H1 (cell line): ENCODE measurements at regions not wholly inside any gene's neighbourhood (a gene's known extent, or its start where the extent isn't known, plus 50 kb on each side); places are given as distances from the start of the nearest gene placed in this dataset.

Source experiments
- CTCF ChIA-PET: fragments of 300-600 bp; sonication (Branson Sonifier 250); formaldehyde crosslinking; loops from one replicate; lab custom pipeline; 2021; ENCODE audit not compliant: partially characterized antibody; lab: Charles Lee
- POLR2A ChIA-PET: fragments of 300-600 bp; sonication (Branson Sonifier 250); formaldehyde crosslinking; loops from one replicate; lab custom pipeline; 2021; ENCODE audit warnings: inconsistent platforms; ENCODE audit not compliant: partially characterized antibody; lab: Charles Lee
- DNase-seq, 2 experiments: peaks; one replicate each; pipeline versions ENCODE4 v3.0.0 to v3.0.0-alpha.2; 2010 to 2022; ENCODE audit warnings: low spot score in 2 of 2, low read depth in 1 of 2, mixed read lengths in 1 of 2
- FAIRE-seq: peaks from 2 replicates; lab custom pipeline; 2011; peaks lifted over from hg19 to GRCh38; lab: Jason Lieb, UNC
- H2AFZ ChIP-seq: 2 replicates; pipeline ENCODE4 v1.8.1; 2012; ENCODE audit warnings: low read length, inconsistent platforms
- H2AK5ac ChIP-seq: 2 replicates; pipeline ENCODE4 v1.6.1; 2013; ENCODE audit warnings: low read depth, low read length
- H2BK120ac ChIP-seq: replicated peaks from 2 replicates; pipeline ENCODE3; 2013; ENCODE audit warnings: low read depth, low read length, inconsistent platforms
- H2BK12ac ChIP-seq: 2 replicates; pipeline ENCODE4 v1.6.1; 2013; ENCODE audit warnings: low read depth, low read length
- H2BK15ac ChIP-seq: 2 replicates; pipeline ENCODE4 v1.6.1; 2013; ENCODE audit warnings: low read length
- H2BK20ac ChIP-seq: 2 replicates; pipeline ENCODE4 v1.6.1; 2013; ENCODE audit warnings: low read length
- H2BK5ac ChIP-seq: 2 replicates; pipeline ENCODE4 v1.6.1; 2013; ENCODE audit warnings: low read depth, low read length
- H3K14ac ChIP-seq: 2 replicates; pipeline ENCODE4 v1.6.1; 2013; ENCODE audit warnings: inconsistent platforms; ENCODE audit not compliant: insufficient read length
- H3K18ac ChIP-seq: 2 replicates; pipeline ENCODE4 v1.6.1; 2013; ENCODE audit warnings: low read length; ENCODE audit errors: extremely low read depth
- H3K23ac ChIP-seq: 2 replicates; pipeline ENCODE4 v1.6.1; 2013; ENCODE audit warnings: inconsistent platforms; ENCODE audit not compliant: insufficient read length
- H3K23me2 ChIP-seq: 2 replicates; pipeline ENCODE4 v1.6.1; 2013; ENCODE audit warnings: low read depth, low read length
- H3K27ac ChIP-seq: 2 replicates; pipeline ENCODE4 v1.6.1; 2011; ENCODE audit warnings: low read depth, low read length, inconsistent platforms
- H3K27me3 ChIP-seq, 4 experiments: replicated peaks in 1 of 4; 1 replicate in 1 of 4; 2 replicates in 3 of 4; pipeline versions ENCODE4 v1.6.1 to v1.8.1; 2011 to 2013; ENCODE audit warnings: low read length in 3 of 4, mild to moderate bottlenecking in 3 of 4, inconsistent platforms in 2 of 4, mixed read lengths in 2 of 4, moderate library complexity in 1 of 4; ENCODE audit not compliant: control insufficient read depth in 3 of 4, insufficient read depth in 3 of 4; ENCODE audit errors: extremely low read depth in 1 of 4
- H3K36me3 ChIP-seq, 4 experiments: 2 replicates each; pipeline versions ENCODE4 v1.6.1 to v1.8.1; 2011 to 2013; ENCODE audit warnings: mild to moderate bottlenecking in 4 of 4, low read length in 3 of 4, moderate library complexity in 2 of 4, control low read depth in 1 of 4, inconsistent platforms in 1 of 4; ENCODE audit not compliant: insufficient read depth in 4 of 4, control insufficient read depth in 2 of 4
- H3K4ac ChIP-seq: replicated peaks from 2 replicates; pipeline ENCODE3; 2013; ENCODE audit warnings: low read length, low read depth, mixed read lengths, inconsistent platforms; ENCODE audit not compliant: insufficient read length
- H3K4me1 ChIP-seq, 4 experiments: replicated peaks in 1 of 4; 1 replicate in 1 of 4; 2 replicates in 3 of 4; pipeline versions ENCODE4 v1.6.1 to v1.8.1; 2011 to 2013; ENCODE audit warnings: low read length in 3 of 4, inconsistent platforms in 2 of 4, mixed read lengths in 1 of 4; ENCODE audit not compliant: insufficient read depth in 4 of 4, control insufficient read depth in 3 of 4
- H3K4me2 ChIP-seq, 2 experiments: 2 replicates each; pipeline versions ENCODE4 v1.6.1 to v1.8.1; 2011 to 2013; ENCODE audit warnings: low read depth in 2 of 2, low read length in 2 of 2, control low read depth in 1 of 2, inconsistent platforms in 1 of 2, mild to moderate bottlenecking in 1 of 2; ENCODE audit not compliant: insufficient read depth in 1 of 2
- H3K4me3 ChIP-seq, 4 experiments: fragments of 200-600, 300-600 bp in 1 of 4; sonication (generic), shearing (Covaris generic), sonication (Bioruptor Twin) in 1 of 4; 2 replicates each; pipeline versions ENCODE4 v1.5.1 to v1.8.1; 2011 to 2016; ENCODE audit warnings: low read length in 4 of 4, low read depth in 3 of 4, control low read depth in 2 of 4, inconsistent platforms in 2 of 4, mild to moderate bottlenecking in 2 of 4, mixed read lengths in 1 of 4, moderate library complexity in 1 of 4; ENCODE audit not compliant: insufficient read depth in 2 of 4; ENCODE audit errors: extremely low read depth in 1 of 4
- H3K56ac ChIP-seq: replicated peaks from 2 replicates; pipeline ENCODE3; 2013; ENCODE audit warnings: low read depth, mild to moderate bottlenecking, mixed read lengths, low read length, inconsistent platforms; ENCODE audit not compliant: insufficient read length
- H3K79me1 ChIP-seq: 2 replicates; pipeline ENCODE4 v1.6.1; 2013; ENCODE audit warnings: low read depth, low read length, control low read depth
- H3K79me2 ChIP-seq, 2 experiments: 2 replicates each; pipeline versions ENCODE4 v1.6.1 to v1.8.1; 2012 to 2013; ENCODE audit warnings: low read length in 2 of 2, mild to moderate bottlenecking in 2 of 2, inconsistent platforms in 1 of 2; ENCODE audit not compliant: insufficient read depth in 2 of 2, control insufficient read depth in 1 of 2
- H3K9ac ChIP-seq, 4 experiments: replicated peaks in 1 of 4; 1 replicate in 1 of 4; 2 replicates in 3 of 4; pipeline versions ENCODE4 v1.6.1 to v1.8.1; 2011 to 2013; ENCODE audit warnings: low read depth in 3 of 4, low read length in 3 of 4, control low read depth in 2 of 4, mild to moderate bottlenecking in 2 of 4, moderate library complexity in 2 of 4, inconsistent platforms in 1 of 4; ENCODE audit errors: extremely low read depth in 1 of 4
- H3K9me3 ChIP-seq, 2 experiments: 2 replicates each; pipeline versions ENCODE4 v1.6.1 to v1.8.1; 2012 to 2013; ENCODE audit warnings: mild to moderate bottlenecking in 2 of 2, moderate library complexity in 2 of 2, control low read depth in 1 of 2, inconsistent platforms in 1 of 2, low read depth in 1 of 2, low read length in 1 of 2, mixed read lengths in 1 of 2; ENCODE audit not compliant: insufficient read depth in 2 of 2
- H4K20me1 ChIP-seq, 2 experiments: replicated peaks in 1 of 2; 2 replicates each; pipeline versions ENCODE3 to v1.8.1; 2011 to 2013; ENCODE audit warnings: inconsistent platforms in 2 of 2, low read length in 2 of 2, mild to moderate bottlenecking in 1 of 2; ENCODE audit not compliant: insufficient read depth in 2 of 2, control insufficient read depth in 1 of 2
- H4K5ac ChIP-seq: 2 replicates; pipeline ENCODE4 v1.6.1; 2013; ENCODE audit warnings: low read length, low read depth, mixed read lengths, inconsistent platforms; ENCODE audit not compliant: insufficient read length
- H4K8ac ChIP-seq: 2 replicates; pipeline ENCODE4 v1.8.0; 2013; ENCODE audit warnings: mild to moderate bottlenecking, moderate library complexity, low read length, inconsistent platforms; ENCODE audit not compliant: insufficient read depth; ENCODE audit errors: extremely low read depth
- H4K91ac ChIP-seq: replicated peaks from 2 replicates; pipeline ENCODE3; 2013; ENCODE audit warnings: low read length, mixed read lengths, inconsistent platforms; ENCODE audit not compliant: insufficient read length
- GTF2F1 ChIP-seq: IDR thresholded peaks from 2 replicates; pipeline ENCODE4 v1.6.1; 2012; ENCODE audit warnings: low read depth, low read length, improper control_type of control experiment, borderline replicate concordance
- NANOG ChIP-seq: IDR thresholded peaks from 2 replicates; pipeline ENCODE4 v1.6.1; 2011; ENCODE audit warnings: low read length, low read depth, mild to moderate bottlenecking, inconsistent platforms; ENCODE audit not compliant: insufficient read depth, poor library complexity, severe bottlenecking
- POU5F1 ChIP-seq: IDR thresholded peaks from 2 replicates; pipeline ENCODE4 v1.6.1; 2011; ENCODE audit warnings: low read depth, mild to moderate bottlenecking, low read length, moderate library complexity
- TAF1 ChIP-seq: IDR thresholded peaks from 2 replicates; pipeline ENCODE4 v1.6.1; 2011; ENCODE audit warnings: mild to moderate bottlenecking, low read depth, low read length
- WGBS, 2 experiments: shearing (Covaris generic) in 1 of 2; methylation state at CpG; one replicate each; pipeline versions ENCODE4 v1.1.6 to v1.1.7; 2013 to 2015; ENCODE audit warnings: low lambda C conversion rate in 2 of 2, mixed read lengths in 2 of 2, inconsistent platforms in 1 of 2, low coverage in 1 of 2, missing lambda C conversion rate in 1 of 2; ENCODE audit not compliant: insufficient replicate concordance in 2 of 2, insufficient coverage in 1 of 2, insufficient read length in 1 of 2; ENCODE audit errors: extremely low coverage in 1 of 2, missing lambda C conversion rate in 1 of 2; 5-methylcytosine and 5-hydroxymethylcytosine counted together

DNA sequence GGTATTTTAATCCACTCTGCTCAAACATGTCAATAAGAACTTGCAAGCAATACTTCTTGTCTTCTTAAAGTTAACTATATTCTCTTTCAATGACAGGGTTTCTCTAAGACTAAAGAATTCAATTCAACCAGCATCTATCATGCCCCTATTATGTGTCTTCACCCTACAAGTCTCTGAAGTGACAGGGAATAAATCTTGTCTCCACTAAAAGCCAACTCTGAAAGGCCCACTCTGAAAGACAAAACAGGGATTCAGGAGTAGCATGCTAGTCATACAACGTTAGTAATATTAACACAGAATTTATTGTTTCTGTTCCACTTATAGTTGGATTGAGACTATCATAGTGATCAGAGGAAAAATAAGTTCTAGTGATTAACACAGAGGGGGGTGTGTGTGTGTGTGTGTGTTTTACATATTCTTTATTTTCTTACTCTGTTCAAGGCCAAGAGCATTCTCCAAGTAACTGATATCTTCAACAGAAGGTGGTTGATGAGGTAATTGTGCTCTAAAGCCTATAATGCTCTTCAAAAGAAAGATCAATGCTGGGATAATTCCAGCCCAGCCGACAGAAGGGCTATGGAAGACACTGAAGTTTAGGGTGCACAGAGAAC is 122.4 kb upstream of the DCLK2 start:
- Histone ChIP-seq H4K8ac (no peak overlapping the region), H3K4me1 (peaks cover 0 to 3% (median 0%) of the 10 kb centered on the region in 4 experiments; a peak in 1 of 7 replicates), H4K5ac (no peak overlapping the region), H2AFZ (no peak overlapping the region), H4K20me1 (no peaks in the 10 kb centered on the region), H3K27me3 (no peaks in the 10 kb centered on the region), H3K4me3 (no peak overlapping the region), H3K14ac (no peak overlapping the region), H3K23ac (no peak overlapping the region), H2BK5ac (no peak overlapping the region), H2BK120ac (no peak overlapping the region), H3K27ac (no peak overlapping the region), H2BK12ac (no peak overlapping the region), H4K91ac (no peak overlapping the region), H3K9ac (no peak overlapping the region), H3K56ac (no peak overlapping the region), H3K9me3 (no peaks in the 10 kb centered on the region), H3K18ac (no peak overlapping the region), H3K79me1 (no peaks in the 10 kb centered on the region), H3K4ac (no peak overlapping the region)
- CTCF ChIA-PET: no interaction called here
- POLR2A ChIA-PET: no interaction called here
- WGBS, 2 experiments: 86% methylated on average over 2 of the region's 2 CpGs; no CpG with 5 or more reads in 1 of the 2 experiments
- DNase-seq: no peak
- TF ChIP-seq GTF2F1: no peak
- no peak for TF ChIP-seq NANOG
- no peak for TF ChIP-seq POU5F1
- no peak for TF ChIP-seq TAF1
- TF ChIP-seq, all 59 proteins: peak for 0
- no peak overlapping the region for H2BK15ac ChIP-seq
- H3K36me3 ChIP-seq: no peaks in the 10 kb centered on the region
- no peaks in the 10 kb centered on the region for H3K23me2 ChIP-seq
- no peak for FAIRE-seq
- H3K79me2 ChIP-seq: no peaks in the 10 kb centered on the region
- no peak overlapping the region for H2BK20ac ChIP-seq
- H2AK5ac ChIP-seq: no peak overlapping the region
- H3K4me2 ChIP-seq: no peak overlapping the region
